ENCODE measurements at regions not wholly inside any gene's neighbourhood (a gene's known extent, or its start where the extent isn't known, plus 50 kb on each side); places are given as distances from the start of the nearest gene placed in this dataset.

- DNase-seq (ENCODE audit: low read depth in 2 of 3, low spot score in 2 of 3) = no peak
These were observed 661.5 kb downstream of the BRD1 start for GRCh38 chr22:49166211-49166610.

- no peak for DNase-seq (ENCODE audit: low read depth in 2 of 3, low spot score in 2 of 3)
These were observed 662.8 kb downstream of the BRD1 start for GRCh38 chr22:49164773-49165320.

GRCh38 chr22:49163960-49164690 is 663.5 kb downstream of the BRD1 start:
- no peak for DNase-seq (ENCODE audit: low read depth in 2 of 3, low spot score in 2 of 3)

- no peak for DNase-seq (ENCODE audit: low read depth in 2 of 3, low spot score in 2 of 3)
These were observed 664.3 kb downstream of the BRD1 start for GRCh38 chr22:49163258-49163959.

- DNase-seq (ENCODE audit: low read depth in 2 of 3, low spot score in 2 of 3) = no peak
These were observed 664.8 kb downstream of the BRD1 start for GRCh38 chr22:49162841-49163240.

- no peak for DNase-seq (ENCODE audit: low read depth in 2 of 3, low spot score in 2 of 3)
These were observed 666.4 kb downstream of the BRD1 start for GRCh38 chr22:49161002-49161850.

- DNase-seq (ENCODE audit: low read depth in 2 of 3, low spot score in 2 of 3) = no peak
These were observed 667.2 kb downstream of the BRD1 start for GRCh38 chr22:49160261-49161001.

- DNase-seq (ENCODE audit: low read depth in 2 of 3, low spot score in 2 of 3) = no peak
These were observed 668.0 kb downstream of the BRD1 start for GRCh38 chr22:49159711-49160110.

- DNase-seq (ENCODE audit: low read depth in 2 of 3, low spot score in 2 of 3) = no peak
These were observed 668.7 kb downstream of the BRD1 start for GRCh38 chr22:49158741-49159564.

GRCh38 chr22:49157529-49158339 is 669.9 kb downstream of the BRD1 start:
- DNase-seq (ENCODE audit: low read depth in 2 of 3, low spot score in 2 of 3) = no peak

- no peak for DNase-seq (ENCODE audit: low read depth in 2 of 3, low spot score in 2 of 3)
These were observed 670.9 kb downstream of the BRD1 start for GRCh38 chr22:49156662-49157285.

GRCh38 chr22:49155770-49156580 is 671.7 kb downstream of the BRD1 start:
- DNase-seq (ENCODE audit: low read depth in 2 of 3, low spot score in 2 of 3) = no peak

- no peak for DNase-seq (ENCODE audit: low read depth in 2 of 3, low spot score in 2 of 3)
These were observed 672.5 kb downstream of the BRD1 start for GRCh38 chr22:49155039-49155769.

- DNase-seq (ENCODE audit: low read depth in 2 of 3, low spot score in 2 of 3) = no peak
These were observed 673.2 kb downstream of the BRD1 start for GRCh38 chr22:49154433-49154832.

GRCh38 chr22:49153921-49154320 is 673.8 kb downstream of the BRD1 start:
- DNase-seq (ENCODE audit: low read depth in 2 of 3, low spot score in 2 of 3) = no peak

GRCh38 chr22:49152939-49153770 is 674.5 kb downstream of the BRD1 start:
- no peak for DNase-seq (ENCODE audit: low read depth in 2 of 3, low spot score in 2 of 3)

Data from activated CD8-positive, alpha-beta memory T cell treated with anti-CD3 and anti-CD28 coated beads for 48 hours (primary cell).